ENCODE measurements at regions not wholly inside any gene's neighbourhood (a gene's known extent, or its start where the extent isn't known, plus 50 kb on each side); places are given as distances from the start of the nearest gene placed in this dataset.
A peak's percentile ranks its signal among the peaks of the same experiment; 100 is the strongest.

DNA sequence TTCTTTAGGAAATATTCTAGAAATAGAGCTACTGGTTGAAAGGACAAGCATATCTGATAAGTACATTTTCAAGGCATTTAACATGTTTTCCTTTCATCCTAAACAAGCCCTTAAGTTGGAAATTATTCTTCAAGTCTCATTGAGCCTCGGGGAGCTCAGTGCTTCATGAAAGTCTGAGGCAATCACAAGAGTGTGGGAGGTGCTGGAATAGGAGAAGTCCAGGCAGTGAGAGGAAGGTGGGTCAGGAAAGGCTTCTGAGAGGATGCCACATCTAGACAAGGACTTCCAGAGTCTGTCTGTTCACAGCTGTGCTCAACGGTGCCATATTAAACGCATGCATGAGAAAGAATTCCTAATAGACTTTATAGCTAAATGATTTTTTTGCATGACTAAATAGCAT lies 69.8 kb downstream of the CD83 start:
- H3K4me3 ChIP-seq (ENCODE audit: low read depth, low read length) = no peak overlapping the region
- TF ChIP-seq, protein P1, sequence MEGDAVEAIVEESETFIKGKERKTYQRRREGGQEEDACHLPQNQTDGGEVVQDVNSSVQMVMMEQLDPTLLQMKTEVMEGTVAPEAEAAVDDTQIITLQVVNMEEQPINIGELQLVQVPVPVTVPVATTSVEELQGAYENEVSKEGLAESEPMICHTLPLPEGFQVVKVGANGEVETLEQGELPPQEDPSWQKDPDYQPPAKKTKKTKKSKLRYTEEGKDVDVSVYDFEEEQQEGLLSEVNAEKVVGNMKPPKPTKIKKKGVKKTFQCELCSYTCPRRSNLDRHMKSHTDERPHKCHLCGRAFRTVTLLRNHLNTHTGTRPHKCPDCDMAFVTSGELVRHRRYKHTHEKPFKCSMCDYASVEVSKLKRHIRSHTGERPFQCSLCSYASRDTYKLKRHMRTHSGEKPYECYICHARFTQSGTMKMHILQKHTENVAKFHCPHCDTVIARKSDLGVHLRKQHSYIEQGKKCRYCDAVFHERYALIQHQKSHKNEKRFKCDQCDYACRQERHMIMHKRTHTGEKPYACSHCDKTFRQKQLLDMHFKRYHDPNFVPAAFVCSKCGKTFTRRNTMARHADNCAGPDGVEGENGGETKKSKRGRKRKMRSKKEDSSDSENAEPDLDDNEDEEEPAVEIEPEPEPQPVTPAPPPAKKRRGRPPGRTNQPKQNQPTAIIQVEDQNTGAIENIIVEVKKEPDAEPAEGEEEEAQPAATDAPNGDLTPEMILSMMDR (conservative IDR thresholded peaks at IDR 0.05; ENCODE audit: low read depth, low read length) = no peak
- DNase-seq (ENCODE audit: low read depth) = no peak

DNA sequence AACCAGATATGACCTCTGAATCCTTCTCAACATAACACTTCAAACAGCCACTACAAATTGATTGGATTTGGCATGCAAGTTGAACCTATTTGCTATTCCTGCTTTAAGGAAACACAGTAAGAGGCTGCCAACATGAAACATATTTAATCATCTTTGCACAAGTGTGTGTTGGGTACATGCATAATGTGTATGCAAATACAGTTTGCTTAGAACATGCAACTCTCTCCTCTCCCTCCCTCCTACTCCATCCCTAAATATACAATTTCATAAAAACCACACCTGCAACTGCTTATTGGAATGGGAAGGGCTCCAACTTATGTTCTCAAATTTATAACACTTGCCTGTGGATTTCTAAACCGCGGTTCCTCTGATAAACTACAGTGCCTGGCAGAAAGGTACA lies 71.5 kb downstream of the CD83 start:
- TF ChIP-seq, protein P1 (conservative IDR thresholded peaks at IDR 0.05; ENCODE audit: low read depth, low read length) = no peak
- no peak overlapping the region for H3K4me3 ChIP-seq (ENCODE audit: low read depth, low read length)

GRCh38 chr6:14190191-14190928 lies 72.8 kb downstream of the CD83 start:
- TF ChIP-seq, protein P1 (conservative IDR thresholded peaks at IDR 0.05; ENCODE audit: low read depth, low read length) = no peak
- no peak overlapping the region for H3K4me3 ChIP-seq (ENCODE audit: low read depth, low read length)
- no peak for DNase-seq (ENCODE audit: low read depth)

More for the DNA sequence above, 71.5 kb downstream of the CD83 start:
- DNase-seq (ENCODE audit: low read depth) = no peak

- TF ChIP-seq, protein P1 (conservative IDR thresholded peaks at IDR 0.05; ENCODE audit: low read depth, low read length) = no peak
- H3K4me3 ChIP-seq (ENCODE audit: low read depth, low read length) = no peak overlapping the region
These were observed 73.3 kb downstream of the CD83 start for GRCh38 chr6:14190929-14191224.

GRCh38 chr6:14191761-14192160 lies 74.2 kb downstream of the CD83 start:
- TF ChIP-seq, protein P1 (conservative IDR thresholded peaks at IDR 0.05; ENCODE audit: low read depth, low read length) = no peak
- H3K4me3 ChIP-seq (ENCODE audit: low read depth, low read length) = no peak overlapping the region
- DNase-seq (ENCODE audit: low read depth) = no peak

More at GRCh38 chr6:14190929-14191224, 73.3 kb downstream of the CD83 start:
- DNase-seq (ENCODE audit: low read depth) = no peak

DNA sequence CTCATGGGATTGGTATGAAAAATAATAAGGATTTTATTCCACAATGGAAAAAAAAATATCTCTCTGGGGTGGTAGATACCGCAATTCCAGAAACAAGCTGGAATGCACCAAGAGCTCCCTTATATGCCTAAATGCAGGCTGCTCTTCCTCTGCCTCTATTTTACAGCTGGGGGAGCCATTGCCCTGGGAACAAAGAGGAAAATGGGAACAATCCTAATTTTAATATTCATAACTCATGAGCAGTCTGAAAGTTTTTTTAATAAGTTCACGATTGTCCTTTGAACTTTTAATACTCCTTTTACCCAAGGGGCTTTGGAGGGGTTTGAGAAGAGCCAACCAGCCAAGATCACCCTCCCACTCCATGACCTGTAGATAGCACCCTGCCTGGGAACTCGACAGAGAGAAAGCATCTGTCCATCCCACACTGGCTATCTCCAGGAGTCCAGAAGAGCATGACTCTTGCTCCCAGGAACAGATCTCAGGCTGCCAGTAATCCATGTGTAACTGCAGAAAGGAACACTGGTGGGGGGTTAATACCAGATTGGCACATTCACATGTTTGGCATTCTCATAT lies 74.7 kb downstream of the CD83 start:
- DNase-seq (ENCODE audit: low read depth) = no peak
- H3K4me3 ChIP-seq (ENCODE audit: low read depth, low read length) = no peak overlapping the region
- TF ChIP-seq, protein P1 (conservative IDR thresholded peaks at IDR 0.05; ENCODE audit: low read depth, low read length) = peak; percentile 6

DNA sequence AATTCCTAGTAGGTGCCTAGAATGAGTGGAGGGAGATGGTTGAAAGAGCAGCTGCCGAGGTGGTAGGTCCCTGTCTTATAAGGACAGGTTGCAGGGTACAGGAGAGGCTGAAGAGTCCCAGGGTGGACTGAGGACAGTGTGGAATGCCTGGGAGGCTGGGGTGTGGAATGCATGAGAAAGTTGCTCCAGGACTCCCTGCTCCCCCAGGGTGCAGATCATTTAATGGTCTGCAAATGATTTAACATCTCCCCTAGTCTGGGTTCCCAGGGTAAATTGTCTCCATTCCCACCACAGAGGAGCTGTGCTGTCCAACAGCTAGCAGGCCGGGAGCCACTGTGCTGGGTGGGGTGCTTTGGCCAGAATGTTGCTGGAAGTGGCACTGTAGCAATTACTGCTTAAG lies 76.0 kb downstream of the CD83 start:
- no peak overlapping the region for H3K4me3 ChIP-seq (ENCODE audit: low read depth, low read length)
- DNase-seq (ENCODE audit: low read depth) = no peak
- TF ChIP-seq, protein P1 (conservative IDR thresholded peaks at IDR 0.05; ENCODE audit: low read depth, low read length) = no peak

All from epithelial cell of proximal tubule (primary cell).